OCI-LY1 (cell line): ENCODE measurements at regions not wholly inside any gene's neighbourhood (a gene's known extent, or its start where the extent isn't known, plus 50 kb on each side); places are given as distances from the start of the nearest gene placed in this dataset.

Experiments used
- EZH2 ChIP-seq: fragments of 200-600 bp; sonication (generic), shearing (Covaris generic); IDR thresholded peaks from 2 replicates; pipeline ENCODE4 v1.8.0; 2017; ENCODE audit warnings: borderline replicate concordance, mixed run types, mild to moderate bottlenecking, antibody characterized with exemption, low read length, moderate library complexity, mixed read lengths
- TF ChIP-seq, protein P1 (sequence below): fragments of 200-600 bp; sonication (generic), shearing (Covaris generic); IDR thresholded peaks from 2 replicates; pipeline ENCODE4 v1.5.1; 2017; ENCODE audit warnings: mild to moderate bottlenecking, antibody characterized with exemption, low read length, moderate library complexity, mixed read lengths

DNA sequence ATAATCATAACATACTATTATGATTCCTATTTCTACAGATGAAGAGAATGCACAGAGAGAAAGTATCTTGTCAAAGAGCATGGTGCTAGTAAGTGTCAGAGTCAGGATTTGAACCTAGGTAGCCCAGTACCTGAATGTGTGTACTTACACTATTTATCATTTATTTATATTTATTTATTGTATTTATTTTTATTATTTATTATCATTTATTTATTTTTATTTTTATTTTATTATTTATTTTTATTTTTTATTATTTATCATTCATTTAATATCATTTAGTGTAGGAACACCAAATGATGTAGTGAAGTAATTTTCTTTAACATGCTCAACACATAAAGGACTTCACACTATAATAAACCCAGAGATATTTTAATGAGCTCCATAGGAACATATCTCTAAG, 209.4 kb upstream of the ZFP42 start:
- TF ChIP-seq, protein P1, sequence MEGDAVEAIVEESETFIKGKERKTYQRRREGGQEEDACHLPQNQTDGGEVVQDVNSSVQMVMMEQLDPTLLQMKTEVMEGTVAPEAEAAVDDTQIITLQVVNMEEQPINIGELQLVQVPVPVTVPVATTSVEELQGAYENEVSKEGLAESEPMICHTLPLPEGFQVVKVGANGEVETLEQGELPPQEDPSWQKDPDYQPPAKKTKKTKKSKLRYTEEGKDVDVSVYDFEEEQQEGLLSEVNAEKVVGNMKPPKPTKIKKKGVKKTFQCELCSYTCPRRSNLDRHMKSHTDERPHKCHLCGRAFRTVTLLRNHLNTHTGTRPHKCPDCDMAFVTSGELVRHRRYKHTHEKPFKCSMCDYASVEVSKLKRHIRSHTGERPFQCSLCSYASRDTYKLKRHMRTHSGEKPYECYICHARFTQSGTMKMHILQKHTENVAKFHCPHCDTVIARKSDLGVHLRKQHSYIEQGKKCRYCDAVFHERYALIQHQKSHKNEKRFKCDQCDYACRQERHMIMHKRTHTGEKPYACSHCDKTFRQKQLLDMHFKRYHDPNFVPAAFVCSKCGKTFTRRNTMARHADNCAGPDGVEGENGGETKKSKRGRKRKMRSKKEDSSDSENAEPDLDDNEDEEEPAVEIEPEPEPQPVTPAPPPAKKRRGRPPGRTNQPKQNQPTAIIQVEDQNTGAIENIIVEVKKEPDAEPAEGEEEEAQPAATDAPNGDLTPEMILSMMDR: no peak
- no peak for TF ChIP-seq EZH2
